ENCODE measurements at regions not wholly inside any gene's neighbourhood (a gene's known extent, or its start where the extent isn't known, plus 50 kb on each side); places are given as distances from the start of the nearest gene placed in this dataset.

DNA sequence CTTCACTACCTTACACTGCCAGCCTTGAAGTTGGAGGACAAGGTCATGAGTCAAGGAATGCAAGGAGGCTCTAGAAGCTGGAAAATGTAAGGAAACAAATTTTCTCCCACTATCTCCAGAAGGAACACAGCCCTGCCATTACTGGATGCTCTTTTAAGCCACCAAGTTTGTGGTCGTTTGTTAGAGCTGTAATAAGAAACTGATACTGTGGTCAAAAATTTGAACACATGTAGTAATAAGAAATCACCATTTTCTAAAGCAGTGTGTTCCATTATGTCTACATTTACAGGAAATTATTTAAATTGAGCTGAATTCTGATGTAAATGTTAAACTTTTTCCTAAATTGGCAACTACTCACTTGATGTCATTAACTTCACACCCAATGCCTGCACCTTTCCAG lies 729.0 kb downstream of the KCNJ3 start:
- TF ChIP-seq CTCF (IDR thresholded peaks at IDR 0.05; ENCODE audit: low read depth, low read length, poor library complexity, severe bottlenecking) = no peak
- no peak for TF ChIP-seq EZH2phosphoT487 (IDR thresholded peaks at IDR 0.05; ENCODE audit: borderline replicate concordance, low read length)

All from DOHH2 (cell line).